ENCODE measurements at regions not wholly inside any gene's neighbourhood (a gene's known extent, or its start where the extent isn't known, plus 50 kb on each side); places are given as distances from the start of the nearest gene placed in this dataset.

- TF ChIP-seq CTCF (IDR thresholded peaks at IDR 0.05) (no peak), POLR2A (IDR thresholded peaks at IDR 0.05) (no peak)
Measured at GRCh38 chr21:43361127-43361492, 65.8 kb downstream of the SIK1 start.
